Activated CD4-positive, alpha-beta T cell treated with anti-CD3 and anti-CD28 coated beads, Interleukin-2, amount 10 ng/mL, durations not matched to agents 24 days and 14 days (primary cell): ENCODE measurements at regions not wholly inside any gene's neighbourhood (a gene's known extent, or its start where the extent isn't known, plus 50 kb on each side); places are given as distances from the start of the nearest gene placed in this dataset.

Experiments used
- DNase-seq: peaks from one replicate; pipeline ENCODE4 v3.0.0; 2022
- H3K27ac Mint-ChIP-seq: one replicate; pipeline ENCODE4 v1.8.0; 2022; ENCODE audit warnings: mild to moderate bottlenecking, mixed read lengths
- H3K27me3 Mint-ChIP-seq: one replicate; pipeline ENCODE4 v1.8.0; 2022; ENCODE audit warnings: mixed read lengths
- H3K36me3 Mint-ChIP-seq: one replicate; pipeline ENCODE4 v1.8.0; 2022; ENCODE audit warnings: low read depth, mild to moderate bottlenecking, mixed read lengths
- H3K4me1 Mint-ChIP-seq: one replicate; pipeline ENCODE4 v1.8.0; 2021; ENCODE audit warnings: mixed read lengths
- H3K4me3 Mint-ChIP-seq: one replicate; pipeline ENCODE4 v1.8.0; 2022; ENCODE audit warnings: mild to moderate bottlenecking, moderate library complexity, mixed read lengths
- H3K9me3 Mint-ChIP-seq: one replicate; pipeline ENCODE4 v1.8.0; 2021; ENCODE audit warnings: mixed read lengths
- intact Hi-C: fragments of 100-400 bp; cut with micrococcal nuclease; formaldehyde crosslinking; loops from one replicate; pipeline ENCODE4 v1.15.1; 2023

DNA sequence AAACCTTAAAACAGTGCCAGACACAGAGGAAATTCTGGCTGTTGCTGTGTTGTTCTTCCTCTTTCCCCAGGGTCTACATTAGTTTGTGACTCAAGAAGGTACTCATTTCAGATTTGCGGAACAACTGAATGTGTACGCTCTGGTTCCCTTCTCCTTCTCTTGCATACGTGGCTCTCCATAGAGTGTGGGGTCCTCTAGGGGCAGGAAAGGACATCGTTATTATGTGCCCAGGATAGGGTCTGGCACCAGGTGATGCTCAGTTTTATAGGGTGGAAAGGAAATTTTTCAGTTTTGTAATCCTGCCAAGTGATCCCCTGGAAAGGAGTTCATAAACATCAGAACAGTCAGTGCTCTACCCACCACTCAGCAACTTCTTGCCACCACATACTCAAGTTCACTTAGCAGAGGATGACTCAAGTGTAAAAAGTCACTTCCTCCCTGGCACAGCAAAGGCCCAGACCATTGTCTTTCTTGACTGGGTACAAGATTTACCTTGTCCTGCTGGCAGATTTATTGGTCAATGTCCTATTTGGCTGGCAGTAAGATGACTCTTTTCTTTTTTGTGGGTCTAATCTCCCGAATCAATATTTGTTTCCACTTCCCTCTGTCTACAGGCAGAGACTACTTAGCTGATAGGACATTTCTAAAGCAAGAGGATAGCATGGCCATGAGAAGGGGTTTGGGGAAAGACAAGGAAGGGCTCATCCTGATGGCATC, 246.0 kb upstream of the TENM4 start:
- Mint-ChIP-seq H3K36me3 (no peaks in the 10 kb centered on the region), H3K27me3 (no peaks in the 10 kb centered on the region), H3K4me3 (no peak overlapping the region), H3K9me3 (no peaks in the 10 kb centered on the region), H3K4me1 (no peaks in the 10 kb centered on the region), H3K27ac (no peak overlapping the region)
- intact Hi-C loops: no loop called here
- no peak for DNase-seq

- DNase-seq: no peak
- peaks cover 4% of the 10 kb centered on the region for H3K9me3 Mint-ChIP-seq
- no peak overlapping the region for H3K4me3 Mint-ChIP-seq
- H3K27me3 Mint-ChIP-seq: no peaks in the 10 kb centered on the region
- H3K27ac Mint-ChIP-seq: no peak overlapping the region
- no peaks in the 10 kb centered on the region for H3K4me1 Mint-ChIP-seq
- H3K36me3 Mint-ChIP-seq: no peaks in the 10 kb centered on the region
- intact Hi-C loops: no loop called here
Observed at GRCh38 chr11:79683930-79684329, 243.1 kb upstream of the TENM4 start.

- no peak for DNase-seq
- peaks cover 4% of the 10 kb centered on the region for H3K9me3 Mint-ChIP-seq
- no peak overlapping the region for H3K4me3 Mint-ChIP-seq
- H3K27ac Mint-ChIP-seq: no peak overlapping the region
- no peaks in the 10 kb centered on the region for H3K27me3 Mint-ChIP-seq
- H3K36me3 Mint-ChIP-seq: no peaks in the 10 kb centered on the region
- no peaks in the 10 kb centered on the region for H3K4me1 Mint-ChIP-seq
- intact Hi-C loops: no loop called here
Observed at GRCh38 chr11:79678780-79679452, 238.1 kb upstream of the TENM4 start.

- intact Hi-C loops: no loop called here
- Mint-ChIP-seq H3K4me1 (no peaks in the 10 kb centered on the region), H3K4me3 (no peak overlapping the region), H3K36me3 (no peaks in the 10 kb centered on the region), H3K9me3 (peaks cover 4% of the 10 kb centered on the region), H3K27me3 (no peaks in the 10 kb centered on the region), H3K27ac (no peak overlapping the region)
- DNase-seq: no peak
Observed at GRCh38 chr11:79676396-79676795, 235.6 kb upstream of the TENM4 start.

DNA sequence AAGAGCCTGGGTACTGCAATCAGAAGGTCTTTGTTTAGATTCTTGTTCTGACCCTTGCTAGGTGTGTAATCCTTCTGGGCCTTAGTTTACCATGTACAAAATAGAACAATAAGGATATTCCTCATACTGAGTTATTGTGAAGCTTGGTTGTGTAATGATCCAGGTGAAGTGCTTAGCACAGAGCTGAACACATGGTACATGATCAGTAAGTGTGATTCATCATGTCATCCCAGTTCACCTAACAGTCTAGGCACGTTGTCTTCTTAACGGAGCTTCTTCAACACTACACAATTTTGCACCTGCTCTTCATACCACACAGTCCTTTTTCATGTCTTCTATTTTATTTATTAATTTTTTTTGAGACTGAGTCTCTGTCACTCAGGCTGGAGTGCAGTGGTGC, 234.3 kb upstream of the TENM4 start:
- Mint-ChIP-seq H3K9me3 (peaks cover 1% of the 10 kb centered on the region), H3K4me3 (no peak overlapping the region), H3K27ac (no peak overlapping the region), H3K27me3 (no peaks in the 10 kb centered on the region), H3K36me3 (no peaks in the 10 kb centered on the region), H3K4me1 (no peaks in the 10 kb centered on the region)
- no peak for DNase-seq
- intact Hi-C loops: no loop called here

- H3K4me3 Mint-ChIP-seq: no peak overlapping the region
- no peaks in the 10 kb centered on the region for H3K36me3 Mint-ChIP-seq
- H3K27me3 Mint-ChIP-seq: no peaks in the 10 kb centered on the region
- no peaks in the 10 kb centered on the region for H3K4me1 Mint-ChIP-seq
- H3K9me3 Mint-ChIP-seq: no peaks in the 10 kb centered on the region
- intact Hi-C loops: no loop called here
- no peak for DNase-seq
- H3K27ac Mint-ChIP-seq: no peak overlapping the region
Observed at GRCh38 chr11:79672786-79673185, 232.0 kb upstream of the TENM4 start.

DNA sequence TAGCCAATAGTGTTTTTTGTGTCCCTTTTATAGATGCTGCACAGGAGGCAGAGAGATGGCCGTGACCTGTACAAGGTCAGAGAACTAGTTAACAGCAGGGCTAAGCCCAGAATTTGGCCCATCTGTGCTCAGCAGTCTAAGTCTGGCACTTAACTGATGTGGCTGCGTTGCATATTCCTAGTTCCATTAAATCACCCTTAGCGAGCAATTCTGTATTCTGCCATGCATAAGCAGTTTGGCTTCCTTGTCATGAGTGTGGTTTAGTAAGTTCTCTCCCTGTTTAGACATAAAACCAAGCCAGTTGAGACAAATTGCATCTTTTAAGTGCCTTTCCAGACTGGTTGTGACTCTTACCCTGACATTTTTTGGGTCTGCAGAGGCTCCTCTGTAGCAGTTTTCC, 230.6 kb upstream of the TENM4 start:
- intact Hi-C loops: no loop called here
- H3K4me1 Mint-ChIP-seq: no peaks in the 10 kb centered on the region
- H3K4me3 Mint-ChIP-seq: no peak overlapping the region
- no peaks in the 10 kb centered on the region for H3K36me3 Mint-ChIP-seq
- H3K9me3 Mint-ChIP-seq: no peaks in the 10 kb centered on the region
- no peaks in the 10 kb centered on the region for H3K27me3 Mint-ChIP-seq
- no peak for DNase-seq
- no peak overlapping the region for H3K27ac Mint-ChIP-seq

DNA sequence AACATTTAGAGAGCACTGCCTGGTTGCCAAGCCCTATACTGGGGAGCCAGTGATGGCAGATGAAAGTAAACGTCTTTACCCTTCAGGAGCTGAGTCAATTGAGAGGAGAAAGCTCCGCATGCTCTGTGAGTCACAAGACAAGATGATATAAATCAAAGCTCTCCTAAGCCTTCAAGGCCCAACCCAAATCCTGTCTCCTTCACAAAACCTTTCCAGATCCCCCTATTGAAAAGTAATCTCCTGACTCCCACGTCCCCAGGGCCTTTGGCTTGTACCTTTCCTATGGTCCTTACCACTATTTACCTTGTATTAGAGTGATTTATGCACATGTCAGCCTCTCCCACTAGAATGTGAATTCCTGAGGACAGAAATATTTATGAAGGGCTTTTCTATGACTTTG, 230.1 kb upstream of the TENM4 start:
- H3K4me1 Mint-ChIP-seq: no peaks in the 10 kb centered on the region
- no peaks in the 10 kb centered on the region for H3K9me3 Mint-ChIP-seq
- H3K27me3 Mint-ChIP-seq: no peaks in the 10 kb centered on the region
- H3K36me3 Mint-ChIP-seq: no peaks in the 10 kb centered on the region
- intact Hi-C loops: no loop called here
- H3K27ac Mint-ChIP-seq: no peak overlapping the region
- no peak overlapping the region for H3K4me3 Mint-ChIP-seq
- DNase-seq: no peak

- no peaks in the 10 kb centered on the region for H3K27me3 Mint-ChIP-seq
- intact Hi-C loops: no loop called here
- no peaks in the 10 kb centered on the region for H3K9me3 Mint-ChIP-seq
- H3K27ac Mint-ChIP-seq: no peak overlapping the region
- no peak overlapping the region for H3K4me3 Mint-ChIP-seq
- H3K4me1 Mint-ChIP-seq: no peaks in the 10 kb centered on the region
- DNase-seq: no peak
- H3K36me3 Mint-ChIP-seq: no peaks in the 10 kb centered on the region
Observed at GRCh38 chr11:79668575-79668974, 227.7 kb upstream of the TENM4 start.

DNA sequence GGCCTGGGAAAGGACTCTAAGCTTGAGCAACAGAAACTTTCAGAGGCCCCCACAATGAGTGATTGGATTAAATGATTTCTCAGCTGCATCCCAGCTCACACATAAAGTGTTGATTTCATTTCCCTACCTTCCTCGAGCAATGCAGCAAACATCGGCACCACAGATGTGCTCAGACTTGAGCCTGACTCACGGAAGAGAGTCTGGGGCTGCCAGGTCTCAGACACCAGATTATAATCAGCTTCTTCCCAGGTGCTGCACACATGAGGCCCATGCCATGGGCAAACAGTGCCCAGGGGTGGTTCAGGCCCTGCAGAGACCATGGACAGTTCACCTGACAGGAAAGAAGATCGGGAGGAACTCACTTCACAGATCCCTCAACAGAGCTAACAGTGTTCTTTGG, 226.6 kb upstream of the TENM4 start:
- no peaks in the 10 kb centered on the region for H3K9me3 Mint-ChIP-seq
- H3K27me3 Mint-ChIP-seq: no peaks in the 10 kb centered on the region
- no peak overlapping the region for H3K4me3 Mint-ChIP-seq
- no peaks in the 10 kb centered on the region for H3K36me3 Mint-ChIP-seq
- no peaks in the 10 kb centered on the region for H3K4me1 Mint-ChIP-seq
- no peak for DNase-seq
- intact Hi-C loops: no loop called here
- no peak overlapping the region for H3K27ac Mint-ChIP-seq

- no peak overlapping the region for H3K4me3 Mint-ChIP-seq
- no peaks in the 10 kb centered on the region for H3K9me3 Mint-ChIP-seq
- H3K4me1 Mint-ChIP-seq: no peaks in the 10 kb centered on the region
- intact Hi-C loops: no loop called here
- no peaks in the 10 kb centered on the region for H3K36me3 Mint-ChIP-seq
- no peak overlapping the region for H3K27ac Mint-ChIP-seq
- DNase-seq: no peak
- H3K27me3 Mint-ChIP-seq: no peaks in the 10 kb centered on the region
Observed at GRCh38 chr11:79663017-79663416, 222.2 kb upstream of the TENM4 start.

DNA sequence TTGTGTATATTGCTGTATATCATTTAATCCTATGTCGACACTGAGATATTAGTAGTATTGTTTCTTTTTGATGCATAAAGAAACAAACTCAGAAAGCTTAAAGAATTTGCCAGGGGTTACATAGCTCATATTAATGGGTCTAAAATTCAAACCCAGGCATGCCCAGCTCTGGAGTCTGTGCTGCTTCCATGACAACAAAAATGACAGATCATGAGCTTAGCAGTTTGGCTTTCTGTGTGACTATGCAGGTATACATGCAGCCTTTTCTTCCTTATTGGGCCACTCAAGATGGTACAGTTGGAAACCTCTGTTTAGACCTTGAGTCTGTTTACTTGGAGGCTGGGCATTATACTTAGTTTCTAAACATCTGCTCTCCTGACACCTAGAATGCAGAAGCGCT, 220.5 kb upstream of the TENM4 start:
- no peaks in the 10 kb centered on the region for H3K27me3 Mint-ChIP-seq
- DNase-seq: no peak
- H3K4me3 Mint-ChIP-seq: no peak overlapping the region
- intact Hi-C loops: no loop called here
- no peaks in the 10 kb centered on the region for H3K36me3 Mint-ChIP-seq
- no peaks in the 10 kb centered on the region for H3K9me3 Mint-ChIP-seq
- H3K4me1 Mint-ChIP-seq: no peaks in the 10 kb centered on the region
- H3K27ac Mint-ChIP-seq: no peak overlapping the region

DNA sequence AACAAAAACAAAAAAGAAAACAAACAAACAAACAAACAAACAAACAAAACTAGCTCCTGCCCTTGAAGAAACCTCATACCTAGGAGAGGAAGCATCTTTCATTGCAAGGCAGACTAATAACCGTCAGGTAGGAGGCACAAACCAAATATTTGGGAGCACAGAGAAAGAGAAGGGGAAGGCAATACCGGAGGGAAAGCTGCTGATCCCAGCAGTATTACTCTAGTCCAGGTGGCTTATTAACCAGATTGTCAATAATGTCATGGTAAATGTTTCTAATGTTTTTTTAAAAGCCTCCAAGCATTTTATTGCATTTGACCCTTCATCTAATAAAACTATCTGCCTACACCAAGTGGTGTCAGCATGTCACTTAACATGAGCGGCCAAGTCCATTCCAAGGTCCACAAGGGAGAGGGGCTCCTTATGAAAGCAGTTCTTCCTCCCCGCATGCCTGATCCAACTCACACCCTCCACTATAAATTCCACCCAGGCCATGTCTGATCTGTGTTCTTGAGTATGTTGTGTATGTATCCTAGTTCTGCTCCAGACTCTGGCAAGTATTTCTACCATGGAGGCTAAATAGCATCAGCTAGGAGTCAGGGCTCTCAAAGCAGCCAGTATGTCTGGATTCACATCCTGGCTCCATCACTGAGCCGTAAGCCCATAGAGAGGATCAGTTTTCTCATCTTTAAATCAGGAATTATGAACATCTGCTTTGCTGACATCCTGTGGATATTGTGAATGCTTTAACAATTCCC, 208.1 kb upstream of the TENM4 start:
- no peaks in the 10 kb centered on the region for H3K4me1 Mint-ChIP-seq
- intact Hi-C loops: no loop called here
- no peak overlapping the region for H3K4me3 Mint-ChIP-seq
- H3K27me3 Mint-ChIP-seq: no peaks in the 10 kb centered on the region
- H3K27ac Mint-ChIP-seq: no peak overlapping the region
- no peaks in the 10 kb centered on the region for H3K36me3 Mint-ChIP-seq
- no peak for DNase-seq
- H3K9me3 Mint-ChIP-seq: peaks cover 7% of the 10 kb centered on the region

DNA sequence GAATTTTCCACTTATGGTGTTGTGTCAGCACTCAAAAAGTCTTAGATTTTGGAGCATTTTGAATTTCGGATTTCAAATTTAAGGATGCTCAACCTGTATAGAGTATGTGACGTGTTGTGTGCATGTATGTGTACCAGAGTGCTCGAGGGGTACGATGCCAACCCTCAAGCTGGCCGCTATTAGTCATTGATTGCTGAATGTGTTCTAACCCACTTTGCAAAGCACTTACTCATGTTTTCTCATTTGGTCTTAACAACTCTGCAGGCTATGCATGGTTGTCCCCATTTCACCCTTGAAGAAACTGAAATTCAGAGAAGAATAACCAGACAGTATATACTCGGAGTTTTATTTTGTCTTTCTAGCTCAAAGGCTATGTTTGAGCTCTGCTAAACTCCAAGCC, 196.4 kb upstream of the TENM4 start:
- no peak for DNase-seq
- Mint-ChIP-seq H3K9me3 (no peaks in the 10 kb centered on the region), H3K4me3 (no peak overlapping the region), H3K27me3 (no peaks in the 10 kb centered on the region), H3K4me1 (no peaks in the 10 kb centered on the region), H3K36me3 (no peaks in the 10 kb centered on the region), H3K27ac (no peak overlapping the region)
- intact Hi-C loops: no loop called here
